Thyroid gland (tissue), 4 donors: ENCODE measurements at regions not wholly inside any gene's neighbourhood (a gene's known extent, or its start where the extent isn't known, plus 50 kb on each side); places are given as distances from the start of the nearest gene placed in this dataset.

Experiments used
- POLR2A ChIP-seq, 2 donors: fragments of 450-650 bp; IDR thresholded peaks; one replicate each; pipeline ENCODE4 v1.6.1; 2017; ENCODE audit warnings: antibody characterized with exemption in 2 of 2, mild to moderate bottlenecking in 2 of 2, moderate library complexity in 1 of 2
- TF ChIP-seq, protein P1 (sequence below), 6 experiments: fragments of 200-600 bp in 3 of 6; fragments of 450-650 bp in 3 of 6; sonication (generic) in 3 of 6; IDR thresholded peaks; one replicate each; pipeline ENCODE4 v1.5.1; 2016 to 2019; ENCODE audit warnings: antibody characterized with exemption in 6 of 6, mild to moderate bottlenecking in 2 of 6, inconsistent platforms in 1 of 6, moderate library complexity in 1 of 6

DNA sequence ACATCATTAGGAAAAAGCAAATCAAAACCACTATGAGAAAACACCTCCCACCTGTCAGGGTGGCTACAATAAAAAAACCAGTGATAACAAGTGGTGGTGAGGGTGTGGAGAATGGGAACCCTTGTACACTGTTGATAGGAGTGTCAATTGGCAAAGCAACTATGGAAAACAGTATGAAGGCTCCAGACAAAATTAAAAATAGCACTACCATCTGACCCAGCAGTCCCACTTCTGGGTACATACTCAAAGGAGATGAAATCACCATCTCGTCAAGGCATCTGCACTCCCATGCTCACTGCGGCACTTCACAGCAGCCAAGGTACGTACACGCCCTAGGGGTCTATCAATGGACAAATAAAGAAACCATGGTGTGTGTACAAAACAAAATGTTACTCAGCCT lies 715.1 kb downstream of the UQCRFS1 start:
- TF ChIP-seq, protein P1, sequence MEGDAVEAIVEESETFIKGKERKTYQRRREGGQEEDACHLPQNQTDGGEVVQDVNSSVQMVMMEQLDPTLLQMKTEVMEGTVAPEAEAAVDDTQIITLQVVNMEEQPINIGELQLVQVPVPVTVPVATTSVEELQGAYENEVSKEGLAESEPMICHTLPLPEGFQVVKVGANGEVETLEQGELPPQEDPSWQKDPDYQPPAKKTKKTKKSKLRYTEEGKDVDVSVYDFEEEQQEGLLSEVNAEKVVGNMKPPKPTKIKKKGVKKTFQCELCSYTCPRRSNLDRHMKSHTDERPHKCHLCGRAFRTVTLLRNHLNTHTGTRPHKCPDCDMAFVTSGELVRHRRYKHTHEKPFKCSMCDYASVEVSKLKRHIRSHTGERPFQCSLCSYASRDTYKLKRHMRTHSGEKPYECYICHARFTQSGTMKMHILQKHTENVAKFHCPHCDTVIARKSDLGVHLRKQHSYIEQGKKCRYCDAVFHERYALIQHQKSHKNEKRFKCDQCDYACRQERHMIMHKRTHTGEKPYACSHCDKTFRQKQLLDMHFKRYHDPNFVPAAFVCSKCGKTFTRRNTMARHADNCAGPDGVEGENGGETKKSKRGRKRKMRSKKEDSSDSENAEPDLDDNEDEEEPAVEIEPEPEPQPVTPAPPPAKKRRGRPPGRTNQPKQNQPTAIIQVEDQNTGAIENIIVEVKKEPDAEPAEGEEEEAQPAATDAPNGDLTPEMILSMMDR (IDR thresholded peaks at IDR 0.05): no peak
- TF ChIP-seq POLR2A (IDR thresholded peaks at IDR 0.05): no peak
